ENCODE measurements at regions not wholly inside any gene's neighbourhood (a gene's known extent, or its start where the extent isn't known, plus 50 kb on each side); places are given as distances from the start of the nearest gene placed in this dataset.

DNA sequence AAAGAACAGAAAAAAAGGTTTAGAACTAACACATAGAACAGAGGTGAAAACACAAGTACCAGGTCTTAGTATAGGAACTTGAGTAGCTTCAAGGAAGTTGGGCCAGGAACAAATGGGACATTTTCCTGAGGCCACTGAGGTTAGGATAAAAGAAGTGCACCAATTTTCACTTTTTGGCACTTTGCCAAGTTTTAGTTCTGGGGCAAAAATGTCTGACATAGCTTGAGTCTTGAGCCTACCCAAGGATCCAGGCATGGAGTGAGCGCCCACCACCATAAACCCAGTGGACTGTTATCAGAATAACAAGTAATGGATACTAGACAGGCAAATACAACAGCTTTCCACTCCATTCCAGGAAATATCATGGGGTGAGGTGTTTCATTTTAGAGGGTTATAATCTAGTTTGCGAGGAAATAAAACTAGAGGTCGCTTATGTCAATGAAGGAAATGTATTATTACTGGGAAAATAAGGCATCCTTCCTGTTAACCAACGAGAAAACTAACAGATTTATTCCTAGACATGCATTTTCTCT, 199.7 kb upstream of the HMGA2 start (continued):
- TF ChIP-seq, protein P1, sequence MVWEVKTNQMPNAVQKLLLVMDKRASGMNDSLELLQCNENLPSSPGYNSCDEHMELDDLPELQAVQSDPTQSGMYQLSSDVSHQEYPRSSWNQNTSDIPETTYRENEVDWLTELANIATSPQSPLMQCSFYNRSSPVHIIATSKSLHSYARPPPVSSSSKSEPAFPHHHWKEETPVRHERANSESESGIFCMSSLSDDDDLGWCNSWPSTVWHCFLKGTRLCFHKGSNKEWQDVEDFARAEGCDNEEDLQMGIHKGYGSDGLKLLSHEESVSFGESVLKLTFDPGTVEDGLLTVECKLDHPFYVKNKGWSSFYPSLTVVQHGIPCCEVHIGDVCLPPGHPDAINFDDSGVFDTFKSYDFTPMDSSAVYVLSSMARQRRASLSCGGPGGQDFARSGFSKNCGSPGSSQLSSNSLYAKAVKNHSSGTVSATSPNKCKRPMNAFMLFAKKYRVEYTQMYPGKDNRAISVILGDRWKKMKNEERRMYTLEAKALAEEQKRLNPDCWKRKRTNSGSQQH (CRISPR knock-in tag; IDR thresholded peaks at IDR 0.05), result no peak
- TF ChIP-seq NCOA2 (IDR thresholded peaks at IDR 0.05; ENCODE audit: partially characterized antibody in 2 of 2), result peak in 1 of 2 experiments; percentile 73

DNA sequence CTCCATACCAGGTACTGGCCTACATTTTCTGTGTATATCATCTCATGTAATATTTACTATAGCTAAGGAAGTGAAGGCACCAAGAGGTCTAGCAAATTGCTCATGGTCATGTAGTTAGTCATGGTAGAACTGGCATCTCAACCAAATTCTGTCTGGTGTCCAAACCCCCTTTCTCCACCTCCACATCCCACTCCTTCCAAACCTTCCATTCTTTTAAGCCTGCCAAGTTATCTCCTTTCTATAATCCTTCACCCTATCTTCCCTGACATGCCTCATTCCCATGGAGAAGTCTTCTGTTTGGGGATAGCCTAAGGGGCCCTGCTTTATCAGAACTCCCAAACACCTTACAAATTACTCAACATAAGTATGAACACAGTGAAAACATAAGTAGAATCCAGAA, 196.2 kb upstream of the HMGA2 start:
- in situ Hi-C loops (cut with MboI), result no loop called here
- peaks cover 0 to 5% of the 10 kb centered on the region in 2 experiments; a peak in 2 of 5 replicates for H3K4me1 ChIP-seq (replicated peaks in 1 of 2; ENCODE audit: control insufficient read depth in 2 of 2, insufficient read depth in 2 of 2, low read length in 2 of 2)
- ATAC-seq (no peak), DNase-seq (ENCODE audit: extremely low read depth in 1 of 4, low spot score in 3 of 4) (no peak), FAIRE-seq (no peak)
- no peak overlapping the region for H2AFZ ChIP-seq (ENCODE audit: low read depth, low read length)
- H3K4me2 ChIP-seq (ENCODE audit: insufficient read depth, low read length), result no peak overlapping the region
- H3K9me3 ChIP-seq (replicated peaks; ENCODE audit: control insufficient read depth, insufficient read depth, low read depth, low read length), result no peaks in the 10 kb centered on the region
- H3K4me3 ChIP-seq, result no peak overlapping the region
- intact Hi-C loops (cut with micrococcal nuclease), result no loop called here
- H4K20me1 ChIP-seq (replicated peaks; ENCODE audit: control insufficient read depth, insufficient read depth, low read length), result no peaks in the 10 kb centered on the region
- ChIA-PET CTCF (ENCODE audit: low intra/inter-chr PET ratio) (no interaction called here), POLR2A (no interaction called here)
- no peaks in the 10 kb centered on the region for H3K27me3 ChIP-seq (ENCODE audit: control insufficient read depth in 2 of 2, insufficient read depth in 2 of 2, low read length in 2 of 2)
- no peaks in the 10 kb centered on the region for H3K79me2 ChIP-seq (ENCODE audit: control insufficient read depth, insufficient read depth, low read length)
- no peak overlapping the region for H3K9ac ChIP-seq (ENCODE audit: insufficient read depth in 1 of 2, low read depth in 2 of 2, low read length in 2 of 2)
- BruUV-seq (replicated peaks), result no TSS peak
- H3K27ac ChIP-seq (ENCODE audit: extremely low read depth, low read depth, low read length), result no peak overlapping the region
- H3K9me1 ChIP-seq (ENCODE audit: control insufficient read depth, insufficient read depth, low read length), result no peaks in the 10 kb centered on the region
- H3K36me3 ChIP-seq (ENCODE audit: control insufficient read depth, insufficient read depth, low read length), result no peaks in the 10 kb centered on the region
- TF ChIP-seq, protein P2, sequence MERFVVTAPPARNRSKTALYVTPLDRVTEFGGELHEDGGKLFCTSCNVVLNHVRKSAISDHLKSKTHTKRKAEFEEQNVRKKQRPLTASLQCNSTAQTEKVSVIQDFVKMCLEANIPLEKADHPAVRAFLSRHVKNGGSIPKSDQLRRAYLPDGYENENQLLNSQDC (CRISPR knock-in tag; IDR thresholded peaks at IDR 0.05), result no peak
- TF ChIP-seq ZNF431 (CRISPR knock-in tag; IDR thresholded peaks at IDR 0.05) (no peak), NCOA2 (IDR thresholded peaks at IDR 0.05; ENCODE audit: partially characterized antibody in 2 of 2) (no peak), FOXP1 (CRISPR knock-in tag; IDR thresholded peaks at IDR 0.05) (no peak), CBFA2T3 (IDR thresholded peaks at IDR 0.05) (no peak), CAMTA2 (CRISPR knock-in tag; conservative IDR thresholded peaks at IDR 0.05) (no peak), CHD4 (IDR thresholded peaks at IDR 0.05; ENCODE audit: insufficient read depth, insufficient replicate concordance, low read depth, low read length, poor library complexity, severe bottlenecking) (no peak), ESRRB (CRISPR knock-in tag; IDR thresholded peaks at IDR 0.05; ENCODE audit: borderline replicate concordance) (no peak), KAT8 (IDR thresholded peaks at IDR 0.05; ENCODE audit: low read depth) (no peak), MIER1 (IDR thresholded peaks at IDR 0.05; ENCODE audit: low read depth) (no peak), CEBPB (tag; IDR thresholded peaks at IDR 0.05) (no peak)
- TF ChIP-seq, protein P3, sequence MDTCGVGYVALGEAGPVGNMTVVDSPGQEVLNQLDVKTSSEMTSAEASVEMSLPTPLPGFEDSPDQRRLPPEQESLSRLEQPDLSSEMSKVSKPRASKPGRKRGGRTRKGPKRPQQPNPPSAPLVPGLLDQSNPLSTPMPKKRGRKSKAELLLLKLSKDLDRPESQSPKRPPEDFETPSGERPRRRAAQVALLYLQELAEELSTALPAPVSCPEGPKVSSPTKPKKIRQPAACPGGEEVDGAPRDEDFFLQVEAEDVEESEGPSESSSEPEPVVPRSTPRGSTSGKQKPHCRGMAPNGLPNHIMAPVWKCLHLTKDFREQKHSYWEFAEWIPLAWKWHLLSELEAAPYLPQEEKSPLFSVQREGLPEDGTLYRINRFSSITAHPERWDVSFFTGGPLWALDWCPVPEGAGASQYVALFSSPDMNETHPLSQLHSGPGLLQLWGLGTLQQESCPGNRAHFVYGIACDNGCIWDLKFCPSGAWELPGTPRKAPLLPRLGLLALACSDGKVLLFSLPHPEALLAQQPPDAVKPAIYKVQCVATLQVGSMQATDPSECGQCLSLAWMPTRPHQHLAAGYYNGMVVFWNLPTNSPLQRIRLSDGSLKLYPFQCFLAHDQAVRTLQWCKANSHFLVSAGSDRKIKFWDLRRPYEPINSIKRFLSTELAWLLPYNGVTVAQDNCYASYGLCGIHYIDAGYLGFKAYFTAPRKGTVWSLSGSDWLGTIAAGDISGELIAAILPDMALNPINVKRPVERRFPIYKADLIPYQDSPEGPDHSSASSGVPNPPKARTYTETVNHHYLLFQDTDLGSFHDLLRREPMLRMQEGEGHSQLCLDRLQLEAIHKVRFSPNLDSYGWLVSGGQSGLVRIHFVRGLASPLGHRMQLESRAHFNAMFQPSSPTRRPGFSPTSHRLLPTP (IDR thresholded peaks at IDR 0.05; ENCODE audit: borderline replicate concordance, extremely low read depth, insufficient read length), result no peak
